Thyroid gland (tissue), 4 donors: ENCODE measurements at regions not wholly inside any gene's neighbourhood (a gene's known extent, or its start where the extent isn't known, plus 50 kb on each side); places are given as distances from the start of the nearest gene placed in this dataset.
"Not testable (repeated sequence)": the region's sequence is repeated elsewhere in the genome, so short reads cannot be mapped to it uniquely, and the experiment has no call there.

Source experiments
- POLR2A ChIP-seq, 2 donors: fragments of 450-650 bp; IDR thresholded peaks; one replicate each; pipeline ENCODE4 v1.6.1; 2017; ENCODE audit warnings: antibody characterized with exemption in 2 of 2, mild to moderate bottlenecking in 2 of 2, moderate library complexity in 1 of 2
- TF ChIP-seq, protein P1 (sequence below), 6 experiments: fragments of 200-600 bp in 3 of 6; fragments of 450-650 bp in 3 of 6; sonication (generic) in 3 of 6; IDR thresholded peaks; one replicate each; pipeline ENCODE4 v1.5.1; 2016 to 2019; ENCODE audit warnings: antibody characterized with exemption in 6 of 6, mild to moderate bottlenecking in 2 of 6, inconsistent platforms in 1 of 6, moderate library complexity in 1 of 6

DNA sequence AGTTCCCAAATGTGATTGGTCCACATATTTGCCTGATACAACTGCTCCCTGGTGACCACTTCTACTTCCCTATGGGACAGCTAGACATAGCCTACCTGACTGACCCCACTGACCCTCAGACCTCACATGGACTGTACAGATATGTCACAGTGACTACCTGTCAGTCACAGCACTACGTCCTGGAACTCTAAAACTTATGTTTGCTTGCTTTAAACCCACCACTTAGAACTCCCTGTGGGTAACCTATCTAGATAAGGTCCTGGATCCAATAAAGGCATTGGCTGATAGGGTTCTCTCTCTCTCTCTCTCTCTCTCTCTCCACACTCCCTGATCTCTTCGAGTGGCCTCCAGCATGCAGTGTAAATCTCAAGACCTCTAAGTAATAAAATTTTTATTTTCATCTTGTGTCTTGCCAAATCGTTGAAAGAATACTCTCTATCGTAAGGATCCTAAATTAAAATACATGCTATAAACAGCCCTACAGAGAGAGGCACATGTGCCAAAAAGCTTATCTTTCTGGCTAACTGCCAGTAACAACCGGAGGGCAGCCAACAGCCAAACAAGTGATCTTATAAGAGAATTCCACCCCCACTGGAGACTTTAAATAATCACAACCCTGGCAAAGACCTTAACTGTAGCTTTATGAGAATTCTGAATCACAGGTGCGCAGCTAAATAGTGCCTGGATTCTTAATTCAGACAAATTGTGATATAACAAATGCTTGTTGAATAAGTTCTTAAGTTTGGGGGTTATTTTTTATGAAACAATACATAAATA is 162.6 kb upstream of the LRRTM4 start:
- TF ChIP-seq, protein P1, sequence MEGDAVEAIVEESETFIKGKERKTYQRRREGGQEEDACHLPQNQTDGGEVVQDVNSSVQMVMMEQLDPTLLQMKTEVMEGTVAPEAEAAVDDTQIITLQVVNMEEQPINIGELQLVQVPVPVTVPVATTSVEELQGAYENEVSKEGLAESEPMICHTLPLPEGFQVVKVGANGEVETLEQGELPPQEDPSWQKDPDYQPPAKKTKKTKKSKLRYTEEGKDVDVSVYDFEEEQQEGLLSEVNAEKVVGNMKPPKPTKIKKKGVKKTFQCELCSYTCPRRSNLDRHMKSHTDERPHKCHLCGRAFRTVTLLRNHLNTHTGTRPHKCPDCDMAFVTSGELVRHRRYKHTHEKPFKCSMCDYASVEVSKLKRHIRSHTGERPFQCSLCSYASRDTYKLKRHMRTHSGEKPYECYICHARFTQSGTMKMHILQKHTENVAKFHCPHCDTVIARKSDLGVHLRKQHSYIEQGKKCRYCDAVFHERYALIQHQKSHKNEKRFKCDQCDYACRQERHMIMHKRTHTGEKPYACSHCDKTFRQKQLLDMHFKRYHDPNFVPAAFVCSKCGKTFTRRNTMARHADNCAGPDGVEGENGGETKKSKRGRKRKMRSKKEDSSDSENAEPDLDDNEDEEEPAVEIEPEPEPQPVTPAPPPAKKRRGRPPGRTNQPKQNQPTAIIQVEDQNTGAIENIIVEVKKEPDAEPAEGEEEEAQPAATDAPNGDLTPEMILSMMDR (IDR thresholded peaks at IDR 0.05), result not testable (repeated sequence)
- TF ChIP-seq POLR2A (IDR thresholded peaks at IDR 0.05), result not testable (repeated sequence)
